Pulmonary artery endothelial cell (primary cell): ENCODE measurements at regions not wholly inside any gene's neighbourhood (a gene's known extent, or its start where the extent isn't known, plus 50 kb on each side); places are given as distances from the start of the nearest gene placed in this dataset.
"Not testable (repeated sequence)": the region's sequence is repeated elsewhere in the genome, so short reads cannot be mapped to it uniquely, and the experiment has no call there.

Experiments
- DNase-seq: peaks from one replicate; pipeline ENCODE4 v3.0.0-alpha.2; 2011; ENCODE audit warnings: low read depth, low spot score

DNA sequence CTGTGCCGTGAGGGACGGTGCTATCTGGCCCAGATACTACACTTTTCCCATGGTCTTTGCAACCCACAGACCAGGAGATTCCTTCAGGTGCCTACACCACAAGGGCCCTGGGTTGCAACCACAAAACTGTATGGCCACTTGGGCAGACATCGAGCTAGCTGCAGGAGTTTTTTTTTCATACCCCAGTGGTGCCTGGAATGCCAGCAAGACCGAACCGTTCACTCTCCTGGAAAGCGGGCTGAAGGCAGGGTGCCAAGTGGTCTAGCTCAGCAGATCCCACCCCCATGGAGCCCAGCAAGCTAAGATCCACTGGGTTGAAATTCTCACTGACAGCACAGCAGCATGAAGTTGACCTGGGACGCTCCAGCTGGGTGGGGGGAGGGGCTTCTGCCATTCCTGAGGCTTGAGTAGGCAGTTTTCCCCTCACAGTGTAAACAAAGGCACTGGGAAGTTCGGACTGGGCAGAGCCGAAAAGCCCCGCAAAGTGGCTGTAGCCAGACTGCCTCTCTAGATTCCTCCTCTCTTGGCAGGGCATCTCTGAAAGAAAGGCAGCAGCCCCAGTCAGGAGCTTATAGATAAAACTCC, 638.9 kb downstream of the SLC16A7 start:
- not testable (repeated sequence) for DNase-seq

DNA sequence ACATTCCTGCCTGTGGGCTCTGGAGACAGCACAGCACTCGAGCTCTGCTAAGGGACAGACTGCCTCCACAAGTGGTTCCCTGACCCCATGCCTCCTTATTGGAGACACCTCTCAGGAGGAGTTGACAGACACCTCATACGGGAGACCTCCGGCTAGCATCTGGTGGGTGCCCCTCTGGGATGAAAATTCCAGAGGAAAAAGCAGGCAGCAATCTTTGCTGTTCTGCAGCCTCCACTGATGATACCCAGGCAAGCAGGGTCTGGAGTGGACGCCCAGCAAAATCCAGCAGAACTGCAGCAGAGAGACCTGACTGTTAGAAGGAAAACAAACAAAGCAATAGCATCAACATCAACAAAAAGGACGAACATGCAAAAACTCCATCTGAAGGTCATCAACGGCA, 639.4 kb downstream of the SLC16A7 start:
- no peak for DNase-seq

DNA sequence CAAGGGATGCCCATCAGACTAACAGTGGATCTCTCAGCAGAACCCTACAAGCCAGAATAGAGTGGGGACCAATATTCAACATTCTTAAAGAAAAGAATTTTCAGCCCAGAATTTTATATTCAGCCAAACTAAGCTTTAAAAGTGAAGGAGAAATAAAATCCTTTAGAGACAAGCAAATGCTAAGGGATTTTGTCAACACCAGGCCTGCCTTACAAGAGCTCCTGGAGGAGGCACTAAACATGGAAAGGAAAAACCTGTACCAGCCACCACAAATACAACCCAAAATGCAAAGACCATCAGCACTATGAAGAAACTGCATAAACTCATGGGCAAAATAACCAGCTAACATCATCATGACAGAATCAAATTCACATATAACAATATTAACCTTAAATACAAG, 640.6 kb downstream of the SLC16A7 start:
- not testable (repeated sequence) for DNase-seq

DNA sequence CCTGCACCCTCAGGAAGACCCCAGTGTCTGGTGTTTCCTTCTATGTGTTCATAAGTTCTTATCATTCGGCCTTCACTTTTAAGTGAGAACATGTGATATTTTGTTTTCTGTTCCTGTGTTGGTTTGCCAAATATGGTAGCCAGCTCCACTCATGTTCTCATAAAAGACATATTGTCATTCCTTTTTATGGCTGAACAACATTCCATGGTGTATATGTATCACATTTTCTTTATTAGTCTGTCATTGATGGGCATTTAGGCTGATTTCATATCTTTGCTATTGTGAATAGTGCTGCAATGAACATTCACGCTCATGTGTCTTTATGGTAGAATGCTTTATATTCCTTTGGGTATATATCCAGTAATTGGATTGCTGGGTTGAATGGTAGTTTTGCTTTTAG, 645.1 kb downstream of the SLC16A7 start:
- DNase-seq, result no peak

DNA sequence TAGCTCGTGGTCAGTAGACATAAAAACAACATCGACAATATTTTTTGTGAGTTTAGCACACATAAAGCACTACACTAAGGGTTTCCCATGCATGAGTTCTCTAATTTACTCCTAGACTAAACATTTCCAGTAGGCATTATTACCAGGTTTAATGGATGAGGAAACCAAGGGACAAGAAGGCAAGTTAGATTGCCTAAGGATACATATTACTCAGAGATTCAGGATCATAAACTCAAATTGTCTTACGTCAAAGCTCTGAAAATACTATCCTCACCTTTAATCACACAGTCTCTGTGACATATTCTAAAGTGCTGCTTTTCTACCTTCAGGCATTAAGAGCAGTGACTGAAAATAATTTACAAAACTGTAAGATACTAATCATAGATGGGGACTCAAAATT, 655.3 kb downstream of the SLC16A7 start:
- no peak for DNase-seq

DNA sequence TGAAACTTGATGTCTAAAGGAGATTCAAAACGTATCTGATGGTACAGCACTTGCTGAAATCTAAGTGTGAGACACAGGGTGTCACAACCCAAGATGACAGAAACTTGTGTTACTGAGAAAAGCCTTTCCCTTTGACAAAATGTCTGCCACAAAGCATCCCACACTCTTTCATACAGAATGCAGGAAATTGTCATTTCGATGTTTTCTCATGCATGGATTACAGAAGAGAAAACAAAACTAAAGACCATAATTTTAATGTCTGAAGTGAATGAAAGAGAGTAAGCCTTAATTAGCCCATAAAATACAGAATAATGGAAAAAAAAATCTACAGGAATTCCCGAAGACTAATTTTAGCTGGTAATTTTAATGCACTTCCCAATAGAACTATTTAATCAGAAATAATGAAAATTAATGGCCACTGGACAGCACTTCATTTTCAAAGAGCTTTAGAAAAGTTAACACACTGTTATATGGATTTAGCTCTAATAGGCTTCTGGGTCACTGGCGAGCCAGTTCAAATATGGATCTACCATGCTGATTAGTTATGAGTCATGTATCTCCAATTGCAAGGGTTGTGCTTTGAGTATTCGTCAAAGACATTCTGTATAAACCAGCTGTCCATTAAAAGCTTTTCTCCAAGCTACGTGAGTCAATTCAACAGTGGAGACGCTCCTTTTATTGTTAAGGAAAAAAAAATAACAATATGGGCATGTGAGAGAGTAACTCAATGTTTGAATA, 656.7 kb downstream of the SLC16A7 start:
- no peak for DNase-seq

DNA sequence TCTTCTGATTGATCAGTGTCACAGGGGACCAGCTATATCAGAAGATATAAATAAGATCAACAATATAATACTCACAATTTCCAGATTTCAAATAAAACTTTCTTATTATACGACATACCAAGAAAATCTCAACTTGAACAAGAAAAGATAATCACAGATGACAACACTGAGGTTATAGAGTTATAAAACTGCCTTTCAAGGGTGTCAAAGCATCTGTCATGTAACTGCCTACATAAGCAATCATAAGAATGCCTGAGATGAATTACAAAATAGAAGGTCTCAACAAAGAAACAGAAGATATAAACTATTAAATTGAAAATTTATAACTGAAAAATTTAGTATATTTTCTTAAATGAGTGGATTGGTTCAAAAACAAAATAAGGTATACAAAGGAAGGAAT, 659.2 kb downstream of the SLC16A7 start:
- no peak for DNase-seq

DNA sequence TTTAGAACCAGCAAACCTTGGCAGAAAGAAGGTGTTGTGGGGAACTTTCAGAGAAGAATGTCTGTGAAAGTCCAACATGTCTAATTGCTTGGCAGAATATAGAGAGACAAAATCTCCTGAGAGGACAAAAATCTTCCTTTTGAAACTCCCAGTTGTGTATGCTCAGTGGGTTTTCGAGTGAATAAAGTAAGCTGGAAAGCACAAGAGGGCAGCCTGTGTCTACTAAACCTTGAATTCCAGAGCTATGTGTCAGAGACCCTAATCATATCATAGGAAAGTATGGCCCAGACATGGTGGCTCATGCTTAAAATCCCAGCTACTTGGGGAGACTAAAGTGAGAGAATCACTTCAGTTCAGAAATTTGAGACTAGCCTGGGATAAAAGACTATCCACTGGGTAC, 661.2 kb downstream of the SLC16A7 start:
- peak; percentile 19 for DNase-seq

DNA sequence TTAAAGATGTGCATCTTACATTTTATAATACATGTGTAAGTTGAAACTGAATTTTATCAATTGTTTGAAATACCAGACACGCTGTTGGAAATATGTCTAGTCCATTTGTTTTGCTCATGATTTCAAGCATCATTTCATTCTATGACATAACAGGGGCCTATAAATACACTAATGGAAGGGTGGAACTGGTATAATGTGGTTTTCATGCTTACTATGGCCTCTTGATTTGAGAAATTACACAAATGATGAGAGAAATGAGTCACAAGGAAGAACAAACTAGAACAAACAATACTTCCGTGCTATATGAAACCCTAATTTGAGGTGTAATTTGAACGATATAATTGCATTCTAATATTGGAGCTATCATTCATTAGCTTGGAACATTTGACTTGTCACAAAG, 663.4 kb downstream of the SLC16A7 start:
- no peak for DNase-seq

DNA sequence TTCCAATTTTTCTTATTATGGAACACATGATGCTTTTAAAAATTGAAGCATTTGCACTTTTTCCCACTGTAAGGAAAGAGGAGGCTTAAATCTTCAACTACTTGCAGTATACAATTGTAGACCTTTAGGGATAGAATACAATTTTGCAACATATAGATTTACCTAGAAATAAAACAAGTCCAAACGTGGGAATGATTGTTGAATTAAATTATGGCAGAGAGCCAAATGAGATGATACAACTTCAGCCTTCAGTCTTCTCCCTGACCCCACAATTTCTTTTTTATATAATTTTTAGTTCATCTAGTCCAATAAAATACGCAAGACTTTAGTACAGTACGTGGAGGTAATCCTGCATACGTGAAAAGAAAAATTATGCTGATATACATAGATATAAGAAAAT, 666.5 kb downstream of the SLC16A7 start:
- DNase-seq, result no peak

DNA sequence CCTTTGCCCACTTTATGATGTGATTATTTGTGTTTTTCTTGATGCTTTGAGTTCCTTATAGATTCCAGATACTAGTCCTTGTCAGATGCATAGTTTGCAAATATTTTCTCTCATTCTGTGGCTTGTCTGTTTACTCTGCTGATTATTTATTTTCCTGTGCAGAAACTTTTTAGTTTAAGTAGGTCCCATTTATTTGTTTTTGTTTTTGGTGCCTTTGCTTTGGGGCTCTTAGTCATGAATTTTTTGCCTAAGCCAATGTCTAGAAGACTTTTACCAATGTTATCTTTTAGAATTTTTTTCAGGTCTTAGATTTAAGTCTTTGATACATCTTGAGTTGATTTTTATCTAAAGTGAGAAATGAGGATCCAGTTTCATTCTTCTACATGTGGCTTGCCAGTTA, 667.3 kb downstream of the SLC16A7 start:
- no peak for DNase-seq

DNA sequence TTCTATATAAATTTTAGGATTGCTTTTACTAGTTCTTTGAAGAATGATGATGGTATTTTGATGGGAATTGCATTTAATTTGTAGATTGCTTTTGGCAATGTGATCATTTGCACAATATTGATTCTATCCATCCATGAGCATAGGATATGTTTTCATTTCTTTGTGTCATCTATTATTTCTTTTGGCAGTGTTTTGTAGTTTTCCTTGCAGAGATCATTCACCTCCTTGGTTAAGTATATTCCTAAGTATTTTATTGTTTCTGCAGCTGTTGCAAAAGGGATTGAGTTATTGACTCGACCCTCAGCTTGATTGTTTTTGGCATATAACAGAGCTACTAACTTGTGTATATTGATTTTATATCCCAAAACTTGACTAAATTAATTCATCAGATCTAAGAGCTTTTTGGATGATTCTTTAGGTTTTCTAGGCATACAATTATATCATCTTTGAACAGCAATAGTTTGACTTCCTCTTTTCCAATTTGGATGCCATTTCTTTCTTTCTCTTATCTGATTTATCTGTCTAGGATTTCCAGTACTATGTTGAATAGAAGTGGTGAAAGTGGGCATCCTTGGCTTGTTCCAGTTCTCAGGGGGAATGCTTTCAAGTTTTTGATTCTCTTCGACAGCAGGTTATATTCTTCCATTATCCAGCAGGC, 668.1 kb downstream of the SLC16A7 start:
- no peak for DNase-seq

DNA sequence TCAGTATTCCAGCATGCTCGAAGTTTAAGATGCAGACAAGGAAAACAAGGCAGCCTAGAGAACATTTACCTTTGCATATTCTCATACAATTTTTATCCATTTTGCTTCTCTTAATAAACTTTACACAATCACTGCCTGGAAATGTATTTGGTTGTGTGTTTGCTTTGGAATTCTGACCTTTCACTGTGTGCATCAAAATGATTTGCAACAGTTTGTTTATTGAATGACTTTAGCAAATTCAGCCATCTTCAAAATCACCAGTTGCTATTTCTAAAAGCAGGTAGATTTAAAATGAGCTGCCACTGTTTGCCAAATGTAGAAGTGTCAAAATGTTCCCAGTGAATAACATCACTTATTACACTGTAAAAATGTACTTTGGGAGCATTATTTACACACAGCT, 669.9 kb downstream of the SLC16A7 start:
- DNase-seq, result no peak

DNA sequence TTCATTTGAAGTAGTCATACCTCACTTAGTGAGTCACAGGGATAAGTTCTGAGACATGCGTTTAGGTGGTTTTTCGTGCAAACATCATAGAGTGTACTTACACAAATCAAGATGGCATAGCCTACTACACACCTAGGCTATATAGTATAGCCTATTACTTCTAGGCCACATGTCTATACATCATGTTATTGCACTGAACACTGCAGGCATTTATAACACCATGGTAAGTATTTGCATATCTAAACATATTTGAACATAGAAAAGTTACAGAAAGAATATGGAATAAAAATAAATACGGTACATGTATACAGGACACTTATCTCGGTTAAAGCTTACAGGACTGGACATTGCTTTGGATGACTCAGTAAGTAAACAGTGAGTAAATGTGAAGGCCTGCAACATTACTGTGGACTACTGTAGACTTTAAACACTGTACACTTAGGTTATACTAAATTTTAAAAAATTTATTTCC, 670.6 kb downstream of the SLC16A7 start:
- DNase-seq, result no peak

DNA sequence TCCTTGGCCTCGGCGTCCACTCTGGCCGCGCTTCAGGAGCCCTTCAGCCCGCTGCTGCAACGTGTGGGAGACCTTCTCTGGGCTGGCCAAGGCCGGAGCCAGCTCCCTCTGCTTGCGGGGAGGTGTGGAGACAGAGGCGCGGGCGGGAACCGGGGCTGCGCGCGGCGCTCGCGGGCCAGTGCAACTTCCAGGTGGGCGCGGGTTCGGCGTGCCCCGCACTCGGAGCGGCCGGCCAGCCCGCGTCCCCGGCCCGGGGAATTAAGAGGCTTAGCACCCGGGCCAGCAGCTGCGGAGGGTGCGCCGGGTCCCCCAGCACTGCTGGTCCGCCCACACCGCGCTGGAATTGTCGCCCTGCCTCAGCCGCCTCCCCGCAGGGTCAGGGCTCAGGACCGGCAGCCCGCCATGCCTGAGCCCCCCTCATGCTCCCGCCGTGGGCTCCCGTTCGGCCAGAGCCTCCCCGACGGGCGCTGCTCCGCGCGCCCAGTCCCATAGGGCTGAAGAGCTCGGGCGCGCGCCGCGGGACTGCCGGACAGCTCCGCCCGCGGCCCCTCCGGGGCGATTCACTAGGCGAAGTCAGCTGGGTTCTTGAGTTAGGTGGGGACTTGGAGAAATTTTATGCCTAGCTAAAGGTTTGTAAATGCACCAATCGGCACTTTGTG, 673.9 kb downstream of the SLC16A7 start:
- DNase-seq, result no peak

DNA sequence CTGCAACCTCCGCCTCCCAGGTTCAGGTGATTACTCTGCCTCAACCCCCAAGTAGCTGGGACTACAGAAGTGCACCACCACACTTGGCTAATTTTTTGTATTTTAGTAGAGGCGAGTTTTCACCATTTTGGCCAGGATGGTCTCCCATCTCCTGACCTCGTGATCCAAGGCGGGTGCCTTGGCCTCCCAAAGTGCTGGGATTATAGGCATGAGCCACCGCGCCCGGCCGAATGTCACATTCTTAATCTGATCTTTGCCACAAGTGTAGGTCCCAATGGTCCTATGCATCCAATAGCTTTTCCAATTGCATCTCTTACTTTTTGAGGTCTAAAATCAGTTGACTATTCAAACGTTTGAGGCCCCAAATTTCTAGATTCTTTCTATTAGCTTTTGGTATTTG, 676.0 kb downstream of the SLC16A7 start:
- no peak for DNase-seq

DNA sequence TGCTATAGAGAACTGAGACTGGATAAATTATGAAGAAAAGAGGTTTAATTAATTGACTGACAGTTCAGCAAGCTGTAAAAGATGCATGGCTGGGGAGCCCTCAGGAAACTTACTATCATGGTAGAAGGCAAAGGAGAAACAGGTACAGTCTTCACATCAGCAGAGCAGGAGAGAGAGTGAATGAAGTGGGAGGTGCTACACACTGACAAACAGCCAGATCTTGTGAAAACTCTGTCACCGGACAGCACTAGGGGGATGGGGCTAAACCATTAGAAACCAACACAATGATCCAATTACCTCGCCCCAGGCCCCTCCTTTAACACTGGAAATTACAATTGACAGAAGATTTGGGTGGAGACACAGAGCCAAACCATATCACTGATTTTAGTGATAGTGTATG, 682.4 kb downstream of the SLC16A7 start:
- no peak for DNase-seq

DNA sequence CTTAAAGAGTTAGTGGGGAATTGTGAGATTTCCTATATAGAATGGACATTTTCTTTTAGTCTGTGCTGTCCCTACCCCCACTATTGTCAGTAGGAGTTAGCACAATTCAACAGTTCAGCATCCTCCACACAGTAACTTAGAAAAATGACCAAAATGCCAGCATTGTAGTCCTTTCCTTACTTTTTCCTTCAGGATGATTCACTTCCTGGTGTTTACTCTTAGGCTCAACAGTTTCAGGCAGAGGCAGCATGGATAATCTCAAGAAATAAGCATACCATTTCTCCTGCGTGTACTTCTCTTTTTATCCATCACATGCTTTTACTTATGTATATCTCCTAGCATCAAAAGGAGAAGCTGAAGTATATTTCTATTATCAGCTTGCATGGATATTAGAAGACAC, 683.4 kb downstream of the SLC16A7 start:
- DNase-seq, result peak; percentile 35

DNA sequence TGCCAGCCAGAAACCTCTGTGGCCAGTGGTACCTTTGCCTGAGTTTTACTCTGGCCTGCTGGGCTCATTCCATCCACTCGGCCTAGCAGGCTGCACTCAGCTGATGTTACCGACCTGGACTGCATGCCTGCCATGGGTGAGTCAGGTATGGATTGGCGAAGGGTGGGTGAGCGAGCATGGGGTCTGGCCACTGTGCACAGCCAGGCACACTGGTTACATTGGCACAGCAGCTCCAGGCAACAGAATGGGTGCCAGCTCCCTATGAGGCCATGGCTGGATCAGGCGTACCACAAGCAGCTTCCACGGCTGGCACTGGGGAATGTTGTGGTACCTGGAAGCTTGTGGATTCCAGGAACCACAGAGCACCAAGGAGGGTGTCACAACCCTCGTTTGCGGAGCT, 685.7 kb downstream of the SLC16A7 start:
- DNase-seq, result no peak

DNA sequence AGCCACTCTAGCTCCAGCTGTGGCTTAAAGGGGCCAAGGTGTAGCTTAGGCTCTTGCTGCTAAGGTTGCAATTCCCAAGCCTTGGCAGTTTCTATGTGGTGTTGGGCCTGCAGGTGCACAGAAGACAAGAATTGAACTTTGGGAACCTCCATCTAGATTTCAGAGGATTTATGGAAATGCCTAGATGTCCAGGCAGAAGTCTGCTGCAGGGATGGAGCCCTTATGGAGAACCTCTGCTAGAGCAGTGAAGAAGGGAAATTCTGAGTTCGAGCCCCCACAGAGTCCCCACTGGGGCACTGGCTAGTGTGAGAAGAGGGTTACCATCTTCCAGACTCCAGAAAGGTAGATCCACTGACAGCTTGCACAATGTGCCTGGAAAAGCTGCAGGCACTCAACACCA, 694.7 kb downstream of the SLC16A7 start:
- no peak for DNase-seq

DNA sequence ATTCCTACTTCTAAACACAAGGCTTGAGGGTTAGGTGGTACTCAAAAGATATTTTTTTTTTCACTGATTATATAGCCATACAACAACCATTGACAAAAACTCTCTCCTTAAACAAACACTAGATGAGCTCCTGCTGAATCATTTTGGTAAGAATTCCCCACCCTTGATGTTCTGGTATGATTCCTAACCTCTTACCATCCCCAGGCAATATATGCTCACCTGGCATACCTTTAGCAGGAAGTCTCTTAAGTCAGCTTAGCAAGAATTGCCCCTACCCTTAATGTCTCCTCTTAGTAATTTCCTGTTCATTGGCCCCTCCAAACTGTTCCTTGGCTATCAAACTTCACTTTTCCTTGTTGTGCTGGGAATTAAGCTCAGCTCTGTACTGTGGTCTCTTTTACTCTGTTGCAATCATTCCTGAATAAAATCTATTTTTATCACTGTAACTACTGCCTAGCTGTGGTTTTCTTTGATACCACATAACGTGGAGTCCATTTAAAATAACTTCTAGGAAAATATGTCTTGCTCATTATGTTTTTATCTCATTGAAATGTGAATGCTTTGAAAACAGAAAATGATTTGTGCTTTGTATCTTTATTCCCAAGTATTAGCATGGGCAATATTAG, 712.6 kb downstream of the SLC16A7 start:
- no peak for DNase-seq

DNA sequence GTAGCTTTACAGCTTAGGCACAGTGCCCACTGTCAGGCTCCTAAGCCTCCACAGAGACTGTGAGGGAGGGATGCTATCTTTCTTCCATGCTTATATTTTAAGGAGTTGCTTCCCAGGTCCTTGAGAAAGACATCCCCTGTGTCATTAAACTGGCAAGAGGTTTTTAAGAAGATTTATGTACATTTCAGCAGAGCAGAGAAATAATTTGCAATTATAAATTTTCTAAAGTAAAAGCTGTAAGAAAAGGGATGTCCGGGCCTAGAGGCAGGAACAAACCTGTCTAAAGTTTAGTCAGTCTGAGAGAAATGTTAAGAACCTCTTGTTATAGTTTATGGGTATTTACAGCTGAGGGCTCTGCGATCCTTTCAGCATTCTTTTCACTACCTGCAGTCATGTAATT, 716.1 kb downstream of the SLC16A7 start:
- DNase-seq, result no peak
